ENCODE measurements at regions not wholly inside any gene's neighbourhood (a gene's known extent, or its start where the extent isn't known, plus 50 kb on each side); places are given as distances from the start of the nearest gene placed in this dataset.

- 0 out of 2 replicates have a peak, but pooled peaks cover 1% of the 10 kb centered on the region for H4K20me1 ChIP-seq (replicated peaks; ENCODE audit: insufficient read depth)
- H3K4me3 ChIP-seq = no peak overlapping the region
- no peaks in the 10 kb centered on the region for H3F3A ChIP-seq (replicated peaks; ENCODE audit: low read depth)
- H3K4me3 Mint-ChIP-seq = no peak overlapping the region
- no peaks in the 10 kb centered on the region; the same call in none of the 2 replicates for H3K9me2 ChIP-seq (ENCODE audit: insufficient read depth)
- no peaks in the 10 kb centered on the region for H3K4me1 ChIP-seq (ENCODE audit: insufficient read depth)
- H3K36me3 Mint-ChIP-seq (ENCODE audit: low read depth) = no peaks in the 10 kb centered on the region
- no peaks in the 10 kb centered on the region for H3K27me3 ChIP-seq (ENCODE audit: insufficient read depth)
- no peaks in the 10 kb centered on the region for H3K36me3 ChIP-seq (ENCODE audit: insufficient read depth)
- H2AFZ ChIP-seq = no peak overlapping the region
- DNase-seq (ENCODE audit: low spot score) = no peak
- H3K4me1 Mint-ChIP-seq = no peaks in the 10 kb centered on the region
- H3K27ac Mint-ChIP-seq = no peak overlapping the region
- no peak for ATAC-seq
- H3K27me3 Mint-ChIP-seq (ENCODE audit: insufficient read depth, low read depth, poor library complexity) = no peaks in the 10 kb centered on the region
- H3K9me3 Mint-ChIP-seq = no peaks in the 10 kb centered on the region
- H3K4me2 ChIP-seq = no peak overlapping the region
- H3K79me2 ChIP-seq (replicated peaks; ENCODE audit: insufficient read depth) = no peaks in the 10 kb centered on the region
- no peak overlapping the region for H3K27ac ChIP-seq (ENCODE audit: low read depth)
- TF ChIP-seq STAT1 (IDR thresholded peaks at IDR 0.05; ENCODE audit: unreplicated experiment) (no peak), REST (IDR thresholded peaks at IDR 0.05; ENCODE audit: unreplicated experiment) (no peak), ZNF462 (CRISPR knock-in tag; IDR thresholded peaks at IDR 0.05) (no peak), EZH2phosphoT487 (IDR thresholded peaks at IDR 0.05; ENCODE audit: unreplicated experiment) (no peak), ZNF114 (CRISPR knock-in tag; IDR thresholded peaks at IDR 0.05) (no peak), NANOG (IDR thresholded peaks at IDR 0.05; ENCODE audit: borderline replicate concordance) (no peak), CTCF (conservative IDR thresholded peaks at IDR 0.05; ENCODE audit: low read depth in 2 of 2) (no peak), CREB1 (CRISPR knock-in tag; IDR thresholded peaks at IDR 0.05; ENCODE audit: low read depth) (no peak), EZH2 (IDR thresholded peaks at IDR 0.05; ENCODE audit: low read depth, unreplicated experiment) (no peak), ETS1 (IDR thresholded peaks at IDR 0.05) (no peak), ZNF331 (CRISPR knock-in tag; IDR thresholded peaks at IDR 0.05; ENCODE audit: low read depth) (no peak), JUNB (IDR thresholded peaks at IDR 0.05; ENCODE audit: unreplicated experiment) (no peak), POLR2AphosphoS5 (IDR thresholded peaks at IDR 0.05; ENCODE audit: low read depth) (no peak)
Measured at GRCh38 chr2:71938108-71938507, 209.6 kb downstream of the CYP26B1 start.
